ENCODE measurements at regions not wholly inside any gene's neighbourhood (a gene's known extent, or its start where the extent isn't known, plus 50 kb on each side); places are given as distances from the start of the nearest gene placed in this dataset.

- TF ChIP-seq POLR2A (IDR thresholded peaks at IDR 0.05) (no peak), POLR2AphosphoS5 (IDR thresholded peaks at IDR 0.05; ENCODE audit: insufficient read depth in 1 of 2, low read depth in 1 of 2) (no peak), CTCF (IDR thresholded peaks at IDR 0.05) (no peak)
Observed at GRCh38 chr9:81370096-81370495, 319.3 kb downstream of the TLE1 start.

Measured in vagina (tissue), 2 donors.